Upper lobe of left lung (tissue), 6 donors: ENCODE measurements at regions not wholly inside any gene's neighbourhood (a gene's known extent, or its start where the extent isn't known, plus 50 kb on each side); places are given as distances from the start of the nearest gene placed in this dataset.

Source experiments
- ATAC-seq, 2 donors: fragments of 200-7000 bp; cut with Tn5 transposase; one replicate each; pipeline ENCODE4 v1.9.1; 2022; ENCODE audit warnings: mild to moderate bottlenecking in 2 of 2, moderate library complexity in 2 of 2; ENCODE audit not compliant: low FRiP score in 2 of 2
- DNase-seq, 2 donors: peaks; one replicate each; pipeline ENCODE4 v3.0.0-alpha.2; 2019 to 2020
- H3K27ac ChIP-seq, 4 donors: fragments of 200-600 bp; sonication (generic); one replicate each; pipeline ENCODE4 v1.5.1; 2016 to 2019
- H3K27me3 ChIP-seq, 4 donors: fragments of 200-600 bp; sonication (generic); one replicate each; pipeline ENCODE4 v1.5.1; 2017 to 2019
- H3K36me3 ChIP-seq, 4 donors: fragments of 200-600 bp; sonication (generic); one replicate each; pipeline ENCODE4 v1.5.1; 2016 to 2019
- H3K4me1 ChIP-seq, 4 donors: fragments of 200-600 bp; sonication (generic); one replicate each; pipeline ENCODE4 v1.5.1; 2018 to 2019
- H3K4me3 ChIP-seq, 4 donors: fragments of 200-600 bp; sonication (generic); one replicate each; pipeline ENCODE4 v1.5.1; 2017 to 2019; ENCODE audit warnings: mild to moderate bottlenecking in 2 of 4, moderate library complexity in 1 of 4
- H3K9me3 ChIP-seq, 4 donors: fragments of 200-600 bp; sonication (generic); one replicate each; pipeline ENCODE4 v1.5.1; 2018 to 2019
- EP300 ChIP-seq, 4 donors: sonication (generic); formaldehyde crosslinking; IDR thresholded peaks; one replicate each; pipeline ENCODE4 v1.5.1; 2017; ENCODE audit warnings: antibody characterized with exemption in 4 of 4, control low read depth in 2 of 4
- POLR2A ChIP-seq, 4 donors: fragments of 450-650 bp; IDR thresholded peaks; one replicate each; pipeline ENCODE4 v1.5.1; 2016 to 2017; ENCODE audit warnings: antibody characterized with exemption in 4 of 4, mild to moderate bottlenecking in 2 of 4
- POLR2AphosphoS5 ChIP-seq, 2 donors: sonication (generic); formaldehyde crosslinking; IDR thresholded peaks; one replicate each; pipeline ENCODE4 v1.5.1; 2017; ENCODE audit warnings: antibody characterized with exemption in 2 of 2
- WGBS, 2 donors: methylation state at CpG; one replicate each; pipeline ENCODE4 v1.1.5; 2017 to 2018; 5-methylcytosine and 5-hydroxymethylcytosine counted together
- TF ChIP-seq, protein P1 (sequence below), 6 experiments: fragments of 450-650 bp in 4 of 6; fragments of 200-600 bp in 2 of 6; sonication (generic) in 2 of 6; IDR thresholded peaks; one replicate each; pipeline ENCODE4 v1.5.1; 2016 to 2019; ENCODE audit warnings: antibody characterized with exemption in 6 of 6
- donor health status: DM: no; HTN: no; CAD: no; lungs with moderate emphysema.
- donor health status: DM: no; HTN: yes; CAD: no; lungs with severe emphysema.

- ATAC-seq (no peak), DNase-seq (no peak)
- Histone ChIP-seq H3K9me3 (no peaks in the 10 kb centered on the region), H3K27ac (no peak overlapping the region), H3K36me3 (no peaks in the 10 kb centered on the region), H3K4me1 (peaks cover 16 to 38% (median 34%) of the 10 kb centered on the region in 4 donors), H3K27me3 (no peaks in the 10 kb centered on the region), H3K4me3 (no peak overlapping the region)
- WGBS, 2 donors: 75 to 76% methylated on average over 6 of the region's 6 CpGs
- TF ChIP-seq POLR2AphosphoS5 (IDR thresholded peaks at IDR 0.05): no peak
- TF ChIP-seq POLR2A (IDR thresholded peaks at IDR 0.05): no peak
- TF ChIP-seq, protein P1, sequence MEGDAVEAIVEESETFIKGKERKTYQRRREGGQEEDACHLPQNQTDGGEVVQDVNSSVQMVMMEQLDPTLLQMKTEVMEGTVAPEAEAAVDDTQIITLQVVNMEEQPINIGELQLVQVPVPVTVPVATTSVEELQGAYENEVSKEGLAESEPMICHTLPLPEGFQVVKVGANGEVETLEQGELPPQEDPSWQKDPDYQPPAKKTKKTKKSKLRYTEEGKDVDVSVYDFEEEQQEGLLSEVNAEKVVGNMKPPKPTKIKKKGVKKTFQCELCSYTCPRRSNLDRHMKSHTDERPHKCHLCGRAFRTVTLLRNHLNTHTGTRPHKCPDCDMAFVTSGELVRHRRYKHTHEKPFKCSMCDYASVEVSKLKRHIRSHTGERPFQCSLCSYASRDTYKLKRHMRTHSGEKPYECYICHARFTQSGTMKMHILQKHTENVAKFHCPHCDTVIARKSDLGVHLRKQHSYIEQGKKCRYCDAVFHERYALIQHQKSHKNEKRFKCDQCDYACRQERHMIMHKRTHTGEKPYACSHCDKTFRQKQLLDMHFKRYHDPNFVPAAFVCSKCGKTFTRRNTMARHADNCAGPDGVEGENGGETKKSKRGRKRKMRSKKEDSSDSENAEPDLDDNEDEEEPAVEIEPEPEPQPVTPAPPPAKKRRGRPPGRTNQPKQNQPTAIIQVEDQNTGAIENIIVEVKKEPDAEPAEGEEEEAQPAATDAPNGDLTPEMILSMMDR (IDR thresholded peaks at IDR 0.05): no peak
- no peak for TF ChIP-seq EP300 (IDR thresholded peaks at IDR 0.05)
Measured at GRCh38 chr13:40442826-40443225, 223.6 kb downstream of the FOXO1 start.

- TF ChIP-seq POLR2AphosphoS5 (IDR thresholded peaks at IDR 0.05): no peak
- TF ChIP-seq EP300 (IDR thresholded peaks at IDR 0.05): no peak
- TF ChIP-seq POLR2A (IDR thresholded peaks at IDR 0.05): no peak
- TF ChIP-seq, protein P1 (IDR thresholded peaks at IDR 0.05): no peak
- Histone ChIP-seq H3K27ac (no peak overlapping the region), H3K9me3 (no peaks in the 10 kb centered on the region), H3K4me3 (no peak overlapping the region), H3K36me3 (no peaks in the 10 kb centered on the region), H3K27me3 (no peaks in the 10 kb centered on the region), H3K4me1 (peaks cover 16 to 32% (median 29%) of the 10 kb centered on the region in 4 donors)
- no peak for DNase-seq
- 77 to 90% methylated on average over 3 of the region's 3 CpGs for WGBS, 2 donors
- ATAC-seq: no peak
Measured at GRCh38 chr13:40444241-40444640, 222.2 kb downstream of the FOXO1 start.

- 69 to 72% methylated on average over 9 to 11 of the region's 11 CpGs for WGBS, 2 donors
- Histone ChIP-seq H3K4me3 (no peak overlapping the region), H3K4me1 (peaks cover 12 to 22% (median 17%) of the 10 kb centered on the region in 4 donors), H3K27me3 (no peaks in the 10 kb centered on the region), H3K36me3 (no peaks in the 10 kb centered on the region), H3K9me3 (no peaks in the 10 kb centered on the region), H3K27ac (no peak overlapping the region)
- peak in 1 of 2 donors; percentile 75 for ATAC-seq
- DNase-seq: peak; percentile 62 to 74
- TF ChIP-seq, protein P1 (IDR thresholded peaks at IDR 0.05): no peak
- TF ChIP-seq POLR2AphosphoS5 (IDR thresholded peaks at IDR 0.05) (peak; percentile 40 to 77), EP300 (IDR thresholded peaks at IDR 0.05) (peak in 1 of 4 donors; percentile 41), POLR2A (IDR thresholded peaks at IDR 0.05) (no peak)
Measured at GRCh38 chr13:40445557-40445990, 220.9 kb downstream of the FOXO1 start.

GRCh38 chr13:40446365-40446764 lies 220.1 kb downstream of the FOXO1 start:
- no peak overlapping the region for H3K4me3 ChIP-seq
- no peak for DNase-seq
- H3K9me3 ChIP-seq: no peaks in the 10 kb centered on the region
- H3K27me3 ChIP-seq: no peaks in the 10 kb centered on the region
- peaks cover 4 to 20% (median 9%) of the 10 kb centered on the region in 4 donors for H3K4me1 ChIP-seq
- no peak for TF ChIP-seq POLR2AphosphoS5 (IDR thresholded peaks at IDR 0.05)
- TF ChIP-seq EP300 (IDR thresholded peaks at IDR 0.05): no peak
- TF ChIP-seq, protein P1 (IDR thresholded peaks at IDR 0.05): no peak
- TF ChIP-seq POLR2A (IDR thresholded peaks at IDR 0.05): no peak
- H3K27ac ChIP-seq: no peak overlapping the region
- WGBS, 2 donors: 65 to 83% methylated on average over 2 of the region's 2 CpGs
- ATAC-seq: peak in 1 of 2 donors; percentile 90
- H3K36me3 ChIP-seq: no peaks in the 10 kb centered on the region

GRCh38 chr13:40447857-40448256 lies 218.6 kb downstream of the FOXO1 start:
- no peaks in the 10 kb centered on the region for H3K36me3 ChIP-seq
- ATAC-seq (no peak), DNase-seq (no peak)
- WGBS, 2 donors: 89% methylated on average over 3 of the region's 3 CpGs
- TF ChIP-seq EP300 (IDR thresholded peaks at IDR 0.05): no peak
- no peak for TF ChIP-seq POLR2AphosphoS5 (IDR thresholded peaks at IDR 0.05)
- TF ChIP-seq, protein P1 (IDR thresholded peaks at IDR 0.05): no peak
- TF ChIP-seq POLR2A (IDR thresholded peaks at IDR 0.05): no peak
- H3K4me1 ChIP-seq: peaks cover 0 to 11% (median 1%) of the 10 kb centered on the region in 4 donors
- H3K4me3 ChIP-seq: no peak overlapping the region
- no peak overlapping the region for H3K27ac ChIP-seq
- no peaks in the 10 kb centered on the region for H3K9me3 ChIP-seq
- no peaks in the 10 kb centered on the region for H3K27me3 ChIP-seq
